IMR-90 (cell line): ENCODE measurements at regions not wholly inside any gene's neighbourhood (a gene's known extent, or its start where the extent isn't known, plus 50 kb on each side); places are given as distances from the start of the nearest gene placed in this dataset.

Experiments used
- ATAC-seq: fragments of 200-7000 bp; cut with Tn5 transposase; 2 replicates; pipeline ENCODE4 v1.9.1; 2020; ENCODE audit warnings: low read depth, mild to moderate bottlenecking, moderate library complexity
- BruUV-seq: library from RNA; stranded (reverse); fragments of 400-500 nt; replicated peaks from 2 replicates; lab custom pipeline; 2021; lab: Mats Ljungman, UMichigan
- CTCF ChIA-PET: fragments of 300-600 bp; formaldehyde crosslinking; extraction: SDS; loops from one replicate; lab custom pipeline; 2021; ENCODE audit warnings: antibody characterized with exemption; lab: Yijun Ruan, JAX
- POLR2A ChIA-PET: fragments of 300-600 bp; sonication (Branson Sonifier 250); formaldehyde crosslinking; loops from one replicate; lab custom pipeline; 2022; ENCODE audit warnings: antibody characterized with exemption; ENCODE audit not compliant: unreplicated experiment; lab: Charles Lee
- DNase-seq: peaks from one replicate; pipeline ENCODE4 v3.0.0; 2013
- H2AFZ ChIP-seq: replicated peaks from 2 replicates; pipeline ENCODE3; 2013; ENCODE audit warnings: low read length, mild to moderate bottlenecking; ENCODE audit not compliant: poor library complexity
- H2AK5ac ChIP-seq: 2 replicates; pipeline ENCODE4 v1.6.1; 2013; ENCODE audit warnings: low read depth, low read length, inconsistent platforms
- H2AK9ac ChIP-seq: replicated peaks from 2 replicates; pipeline ENCODE3; 2013; ENCODE audit warnings: mild to moderate bottlenecking, low read depth, low read length, moderate library complexity; ENCODE audit not compliant: poor library complexity
- H2BK120ac ChIP-seq: 2 replicates; pipeline ENCODE4 v1.6.1; 2013; ENCODE audit warnings: low read depth, low read length, inconsistent platforms
- H2BK15ac ChIP-seq: 3 replicates; pipeline ENCODE4 v1.6.1; 2013; ENCODE audit warnings: low read depth, low read length, inconsistent platforms
- H2BK20ac ChIP-seq: 2 replicates; pipeline ENCODE4 v1.6.1; 2013; ENCODE audit warnings: low read depth, mild to moderate bottlenecking, inconsistent platforms, low read length, moderate library complexity
- H2BK5ac ChIP-seq: 2 replicates; pipeline ENCODE4 v1.6.1; 2013; ENCODE audit warnings: mild to moderate bottlenecking, low read depth, low read length, inconsistent platforms; ENCODE audit not compliant: poor library complexity, severe bottlenecking
- H3K14ac ChIP-seq: replicated peaks from 2 replicates; pipeline ENCODE4 v1.6.1; 2013; ENCODE audit warnings: low read depth, low read length, inconsistent platforms
- H3K18ac ChIP-seq: 2 replicates; pipeline ENCODE4 v1.6.1; 2013; ENCODE audit warnings: low read depth, low read length, control low read depth
- H3K23ac ChIP-seq: 2 replicates; pipeline ENCODE4 v1.6.1; 2013; ENCODE audit warnings: low read depth, low read length, inconsistent platforms
- H3K27ac ChIP-seq: 2 replicates; pipeline ENCODE4 v1.5.1; 2013; ENCODE audit warnings: mild to moderate bottlenecking, control low read depth, low read length; ENCODE audit not compliant: insufficient read depth
- H3K27me3 ChIP-seq: 2 replicates; pipeline ENCODE4 v1.6.1; 2013; ENCODE audit warnings: low read length; ENCODE audit not compliant: control insufficient read depth, insufficient read depth
- H3K36me3 ChIP-seq: 2 replicates; pipeline ENCODE4 v1.6.1; 2013; ENCODE audit warnings: low read length, mixed read lengths; ENCODE audit not compliant: control insufficient read depth, insufficient read depth
- H3K4ac ChIP-seq: 2 replicates; pipeline ENCODE4 v1.6.1; 2013; ENCODE audit warnings: low read depth, low read length, inconsistent platforms
- H3K4me1 ChIP-seq: 2 replicates; pipeline ENCODE4 v1.6.1; 2013; ENCODE audit warnings: low read length, mixed read lengths; ENCODE audit not compliant: control insufficient read depth, insufficient read depth
- H3K4me2 ChIP-seq: 2 replicates; pipeline ENCODE4 v1.6.1; 2013; ENCODE audit warnings: low read depth, mild to moderate bottlenecking, control low read depth, low read length, moderate library complexity
- H3K4me3 ChIP-seq: 2 replicates; pipeline ENCODE4 v1.5.1; 2013; ENCODE audit warnings: low read depth, mild to moderate bottlenecking, control low read depth, low read length, moderate library complexity; ENCODE audit not compliant: insufficient read depth
- H3K56ac ChIP-seq: 2 replicates; pipeline ENCODE4 v1.6.1; 2013; ENCODE audit warnings: low read length, inconsistent platforms; ENCODE audit not compliant: insufficient read depth; ENCODE audit errors: extremely low read depth
- H3K79me1 ChIP-seq, 2 experiments: 2 replicates each; pipeline ENCODE4 v1.6.1; 2013; ENCODE audit warnings: low read length in 2 of 2, inconsistent platforms in 1 of 2, low read depth in 1 of 2
- H3K9ac ChIP-seq: 2 replicates; pipeline ENCODE4 v1.6.1; 2013; ENCODE audit warnings: low read depth, low read length, control low read depth
- H3K9me1 ChIP-seq: 2 replicates; pipeline ENCODE4 v1.6.1; 2013; ENCODE audit warnings: low read length, inconsistent platforms; ENCODE audit not compliant: insufficient read depth
- H3K9me3 ChIP-seq: 2 replicates; pipeline ENCODE4 v1.6.1; 2013; ENCODE audit warnings: low read length; ENCODE audit not compliant: control insufficient read depth, insufficient read depth
- H4K20me1 ChIP-seq: 2 replicates; pipeline ENCODE4 v1.6.1; 2013; ENCODE audit warnings: low read length, inconsistent platforms; ENCODE audit not compliant: insufficient read depth
- H4K5ac ChIP-seq: 2 replicates; pipeline ENCODE4 v1.6.1; 2013; ENCODE audit warnings: mild to moderate bottlenecking, low read depth, low read length, control low read depth
- H4K8ac ChIP-seq, 2 experiments: 2 replicates each; pipeline ENCODE4 v1.6.1; 2013; ENCODE audit warnings: low read depth in 2 of 2, low read length in 2 of 2, control low read depth in 1 of 2, inconsistent platforms in 1 of 2
- H4K91ac ChIP-seq: 2 replicates; pipeline ENCODE4 v1.6.1; 2013; ENCODE audit warnings: low read depth, low read length, inconsistent platforms; ENCODE audit not compliant: insufficient read depth
- BHLHE40 ChIP-seq: fragments of 150-350 bp; IDR thresholded peaks from 2 replicates; pipeline ENCODE4 v1.6.1; 2016; ENCODE audit warnings: mild to moderate bottlenecking, low read depth, low read length
- CEBPB ChIP-seq: IDR thresholded peaks from 2 replicates; pipeline ENCODE4 v1.6.1; 2012; ENCODE audit warnings: low read depth, low read length, improper control_type of control experiment
- CHD1 ChIP-seq: IDR thresholded peaks from 2 replicates; pipeline ENCODE4 v1.6.1; 2012; ENCODE audit warnings: low read depth, low read length, improper control_type of control experiment
- ELK1 ChIP-seq: fragments of 150-350 bp; IDR thresholded peaks from 2 replicates; pipeline ENCODE4 v1.6.1; 2016; ENCODE audit warnings: low read depth, mild to moderate bottlenecking, low read length, moderate library complexity, borderline replicate concordance
- FOS ChIP-seq: fragments of 150-350 bp; IDR thresholded peaks from 2 replicates; pipeline ENCODE4 v1.6.1; 2016; ENCODE audit warnings: low read depth, low read length
- NFE2L2 ChIP-seq: fragments of 150-350 bp; IDR thresholded peaks from 2 replicates; pipeline ENCODE4 v1.6.1; 2016; ENCODE audit warnings: low read depth, mild to moderate bottlenecking, low read length
- RAD21 ChIP-seq: IDR thresholded peaks from 2 replicates; pipeline ENCODE4 v1.6.1; 2012; ENCODE audit warnings: low read length, improper control_type of control experiment
- RCOR1 ChIP-seq: IDR thresholded peaks from 2 replicates; pipeline ENCODE4 v1.6.1; 2012; ENCODE audit warnings: mild to moderate bottlenecking, low read length, improper control_type of control experiment; ENCODE audit not compliant: insufficient replicate concordance
- RFX5 ChIP-seq: IDR thresholded peaks from 2 replicates; pipeline ENCODE4 v1.8.0; 2012; ENCODE audit warnings: low read depth, mild to moderate bottlenecking, low read length, moderate library complexity
- WGBS, 2 experiments: methylation state at CpG; one replicate each; pipeline versions ENCODE4 v1.1.5 to v1.1.7; 2013; ENCODE audit warnings: missing lambda C conversion rate in 2 of 2; ENCODE audit not compliant: insufficient read length in 1 of 2; ENCODE audit errors: extremely low coverage in 2 of 2; 5-methylcytosine and 5-hydroxymethylcytosine counted together
- dilution Hi-C: fragments of 300-500 bp; cut with HindIII; formaldehyde crosslinking; loops from one replicate; pipeline ENCODE4 v1.14.3; 2018; ENCODE audit warnings: low sequenced_read_pairs; ENCODE audit not compliant: unreplicated experiment
- in situ Hi-C: fragments of 300-500 bp; cut with MboI; formaldehyde crosslinking; loops from 3 replicates; pipeline ENCODE4 v1.14.3; 2019; ENCODE audit warnings: low sequenced_read_pairs, inconsistent platforms, mixed read lengths
- intact Hi-C: fragments of 100-400 bp; cut with micrococcal nuclease; formaldehyde crosslinking; loops from 2 replicates; pipeline ENCODE4 v1.10.0; 2022

DNA sequence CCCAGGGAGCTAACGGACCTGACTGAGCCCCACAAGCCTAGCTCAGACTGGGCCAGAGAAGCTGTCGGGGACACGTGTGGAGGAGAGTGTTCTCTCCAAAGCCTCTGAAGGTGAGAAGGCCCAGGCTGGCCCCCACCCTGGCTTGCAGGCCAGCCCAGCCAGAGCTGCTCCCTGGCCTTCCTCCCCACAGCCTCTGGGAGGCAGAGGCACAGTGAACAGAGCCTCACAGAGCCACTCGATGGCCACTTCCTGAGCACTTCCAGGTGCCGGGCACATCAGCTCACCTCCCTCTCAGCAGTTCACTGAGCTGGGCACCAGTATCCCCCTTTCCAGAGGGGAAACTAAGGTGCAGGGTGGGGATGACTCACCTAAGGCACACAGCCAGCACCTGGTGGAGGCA lies 109.4 kb upstream of the LINGO1 start:
- no peak for DNase-seq
- dilution Hi-C loops, result no loop called here
- Histone ChIP-seq H3K18ac (no peak overlapping the region), H3K27ac (no peak overlapping the region), H3K23ac (no peak overlapping the region), H2BK15ac (no peak overlapping the region), H3K27me3 (peaks cover 50% of the 10 kb centered on the region), H2AK5ac (no peak overlapping the region), H3K4me1 (no peaks in the 10 kb centered on the region), H3K36me3 (no peaks in the 10 kb centered on the region), H3K56ac (no peak overlapping the region), H3K4me3 (no peak overlapping the region), H4K5ac (no peak overlapping the region), H2BK120ac (no peak overlapping the region), H3K14ac (no peak overlapping the region), H3K4me2 (no peak overlapping the region), H2BK20ac (no peak overlapping the region), H2AFZ (no peak overlapping the region), H4K20me1 (no peaks in the 10 kb centered on the region; the same call in 1 of the 2 replicates), H3K9me3 (no peaks in the 10 kb centered on the region), H4K91ac (no peak overlapping the region), H3K4ac (no peak overlapping the region), H3K9me1 (no peaks in the 10 kb centered on the region), H2AK9ac (no peak overlapping the region), H2BK5ac (no peak overlapping the region), H4K8ac (no peak overlapping the region), H3K9ac (no peak overlapping the region), H3K79me1 (no peaks in the 10 kb centered on the region)
- ATAC-seq, result no peak
- CTCF ChIA-PET, result no interaction called here
- in situ Hi-C loops, result no loop called here
- no CpG with 5 or more reads among the region's 5 CpGs for WGBS, 2 experiments
- POLR2A ChIA-PET, result no interaction called here
- TF ChIP-seq RFX5, result no peak
- no peak for TF ChIP-seq ELK1
- TF ChIP-seq NFE2L2, result no peak
- TF ChIP-seq BHLHE40, result no peak
- TF ChIP-seq RCOR1, result no peak
- no peak for TF ChIP-seq CHD1
- TF ChIP-seq CEBPB, result no peak
- no peak for TF ChIP-seq FOS
- TF ChIP-seq RAD21, result no peak
- intact Hi-C loops, result no loop called here
- BruUV-seq, result no TSS peak
